Endothelial cell of hepatic sinusoid (primary cell): ENCODE measurements at regions not wholly inside any gene's neighbourhood (a gene's known extent, or its start where the extent isn't known, plus 50 kb on each side); places are given as distances from the start of the nearest gene placed in this dataset.

Experiments
- in situ Hi-C: cut with HindIII; loops from 2 replicates; pipeline ENCODE4 v1.10.0; 2017; ENCODE audit warnings: low sequenced_read_pairs

DNA sequence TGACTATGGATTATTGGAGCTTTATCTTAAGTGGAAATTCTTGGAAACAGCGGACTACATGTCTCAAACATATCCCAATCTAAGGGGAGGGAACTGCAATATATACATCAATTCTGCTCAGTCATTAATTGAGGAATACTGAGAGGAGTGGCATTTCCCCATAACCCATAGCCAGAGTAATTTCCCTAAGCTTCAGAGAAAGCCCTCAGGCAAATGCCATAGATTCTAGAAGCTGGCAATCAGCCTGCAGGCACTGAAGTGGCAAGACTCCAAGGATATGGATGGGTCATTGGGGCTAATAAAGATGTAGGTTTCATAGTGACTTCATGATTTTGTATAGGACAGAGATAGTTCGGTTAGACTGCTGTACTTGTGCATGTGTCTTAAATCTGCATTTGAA, 1960.5 kb upstream of the PIK3C3 start:
- in situ Hi-C loops = no loop called here

GRCh38 chr18:39991696-39992265, 1963.3 kb upstream of the PIK3C3 start:
- in situ Hi-C loops = no loop called here

GRCh38 chr18:39990540-39990939, 1964.5 kb upstream of the PIK3C3 start:
- in situ Hi-C loops = no loop called here

DNA sequence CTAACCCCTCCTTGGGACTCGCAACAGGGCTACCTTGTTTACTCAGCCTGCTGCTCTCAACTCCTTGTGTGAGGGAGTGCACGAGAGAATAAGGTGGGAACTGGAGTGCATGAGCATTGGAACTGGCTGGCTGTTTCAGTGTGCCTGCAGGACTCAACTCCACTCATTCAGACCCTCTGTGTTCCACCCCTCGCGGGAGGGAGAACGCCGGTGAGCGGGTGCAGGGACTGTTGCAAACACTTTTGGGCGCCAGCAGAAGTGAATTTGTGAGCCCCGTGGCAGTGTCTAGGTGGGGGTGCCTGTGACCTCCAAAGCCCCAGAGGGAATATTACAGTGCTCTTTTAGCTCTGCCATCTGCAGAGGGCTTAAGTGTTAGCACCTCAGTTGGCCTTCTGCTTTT, 1978.3 kb upstream of the PIK3C3 start:
- in situ Hi-C loops = no loop called here

DNA sequence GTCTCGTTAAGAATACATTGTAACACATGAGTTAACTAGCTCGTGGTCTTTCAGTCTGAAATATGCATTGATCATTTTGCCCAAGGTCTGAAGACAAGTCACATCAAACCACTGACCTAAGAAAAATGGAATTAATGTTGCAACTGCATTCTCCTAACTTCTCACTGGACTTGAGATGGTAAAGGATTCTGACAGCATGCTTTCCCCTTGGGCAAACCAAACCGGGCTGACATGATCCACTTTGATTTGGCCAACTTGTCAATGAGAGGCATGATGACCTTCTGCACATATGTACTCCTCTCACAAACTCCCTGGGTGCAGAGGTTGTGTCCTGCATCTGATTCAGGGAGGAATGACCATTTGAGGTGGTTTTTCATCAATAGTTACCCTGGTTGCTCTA, 1982.5 kb upstream of the PIK3C3 start:
- in situ Hi-C loops = no loop called here

GRCh38 chr18:39969803-39970494, 1985.1 kb upstream of the PIK3C3 start:
- in situ Hi-C loops = no loop called here

DNA sequence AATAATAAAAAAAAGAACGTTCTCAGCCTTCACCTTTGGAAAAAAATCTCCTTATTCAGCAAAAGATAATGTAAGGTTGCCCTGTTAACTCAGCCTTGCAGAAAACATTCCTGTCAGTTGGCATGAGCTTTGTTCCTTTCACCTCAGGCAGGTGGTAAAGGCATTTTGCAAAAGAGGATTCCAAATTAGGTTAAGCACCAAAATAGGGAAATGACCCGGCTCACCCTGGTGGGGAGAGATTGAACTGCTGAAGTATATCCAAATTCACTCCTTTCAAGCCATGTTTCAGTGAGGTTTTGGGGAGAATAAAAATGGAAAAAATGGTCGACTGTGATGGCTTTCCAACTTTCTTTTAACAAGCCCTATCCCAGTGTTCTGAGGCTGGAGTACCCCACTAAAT, 1988.8 kb upstream of the PIK3C3 start:
- in situ Hi-C loops = no loop called here

- in situ Hi-C loops = no loop called here
Observed at GRCh38 chr18:39962546-39962945, 1992.5 kb upstream of the PIK3C3 start.

DNA sequence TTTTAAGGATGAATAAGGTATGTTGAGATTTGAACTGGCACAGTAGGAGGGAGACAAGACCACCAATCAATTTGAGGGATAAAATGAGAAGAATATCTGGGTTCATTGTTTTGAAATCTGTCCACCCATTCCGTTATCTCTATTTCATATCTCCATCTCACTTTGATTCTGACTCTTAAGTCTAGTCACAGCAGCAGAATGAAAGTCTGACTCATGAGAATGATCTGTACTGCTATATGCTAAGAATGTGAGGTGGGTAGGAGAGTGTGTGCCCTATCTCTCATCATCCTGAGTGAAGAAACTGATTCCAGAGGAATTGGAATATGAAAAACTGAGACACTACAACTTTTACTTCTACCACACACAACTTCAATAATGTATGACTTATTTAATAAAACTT, 1994.5 kb upstream of the PIK3C3 start:
- in situ Hi-C loops = no loop called here

DNA sequence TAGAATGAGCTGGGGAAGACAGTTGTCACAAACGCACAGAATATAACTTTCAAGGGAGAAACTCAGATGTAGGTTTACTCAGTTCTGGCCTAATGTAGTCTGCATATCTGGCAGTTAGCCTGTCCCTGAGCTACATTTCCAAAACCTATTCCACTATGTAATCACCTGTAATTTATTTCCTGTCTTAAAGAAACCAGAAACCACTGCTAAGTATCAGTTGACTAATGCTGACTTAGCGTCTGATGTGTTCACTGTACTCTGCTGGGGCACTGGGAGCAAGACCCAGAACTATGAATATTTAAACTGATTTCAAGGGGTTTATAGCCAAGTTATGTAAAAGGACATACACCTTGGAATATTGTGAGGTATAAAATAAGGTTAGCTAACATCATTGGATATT, 1995.2 kb upstream of the PIK3C3 start:
- in situ Hi-C loops = no loop called here

GRCh38 chr18:39958876-39959275, 1996.2 kb upstream of the PIK3C3 start:
- in situ Hi-C loops = no loop called here

GRCh38 chr18:39952816-39953215, 2002.2 kb upstream of the PIK3C3 start:
- in situ Hi-C loops = no loop called here

DNA sequence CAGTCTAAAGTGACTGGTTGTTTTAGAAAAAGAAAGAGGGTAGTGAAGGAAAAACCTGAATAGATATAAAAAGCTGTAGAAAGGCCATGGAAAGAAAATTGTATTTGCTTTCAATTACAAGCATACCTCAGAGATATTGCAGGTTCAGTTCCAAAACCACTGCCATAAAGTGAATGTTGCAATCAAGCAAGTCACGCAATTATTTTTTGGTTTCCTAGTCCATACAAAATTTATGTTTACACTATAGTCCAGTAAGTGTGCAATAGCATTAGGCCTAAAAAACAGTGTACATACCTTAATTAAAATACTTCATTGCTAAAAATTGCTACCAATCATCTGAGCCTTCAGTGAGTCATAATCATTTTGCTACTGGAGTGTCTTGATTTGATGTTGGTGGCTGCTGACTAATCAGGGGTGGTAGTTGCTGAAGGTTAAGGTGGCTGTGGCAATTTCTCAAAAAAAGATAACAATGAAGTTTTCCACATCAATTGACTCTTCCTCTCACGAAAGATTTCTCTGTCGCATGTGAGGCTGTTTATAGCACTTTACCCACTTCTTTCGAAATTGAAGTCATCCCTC, 2003.8 kb upstream of the PIK3C3 start:
- in situ Hi-C loops = no loop called here

GRCh38 chr18:39946623-39947061, 2008.4 kb upstream of the PIK3C3 start:
- in situ Hi-C loops = no loop called here

GRCh38 chr18:39945076-39945475, 2010.0 kb upstream of the PIK3C3 start:
- in situ Hi-C loops = no loop called here

- in situ Hi-C loops = no loop called here
Observed at GRCh38 chr18:39942702-39943101, 2012.3 kb upstream of the PIK3C3 start.

DNA sequence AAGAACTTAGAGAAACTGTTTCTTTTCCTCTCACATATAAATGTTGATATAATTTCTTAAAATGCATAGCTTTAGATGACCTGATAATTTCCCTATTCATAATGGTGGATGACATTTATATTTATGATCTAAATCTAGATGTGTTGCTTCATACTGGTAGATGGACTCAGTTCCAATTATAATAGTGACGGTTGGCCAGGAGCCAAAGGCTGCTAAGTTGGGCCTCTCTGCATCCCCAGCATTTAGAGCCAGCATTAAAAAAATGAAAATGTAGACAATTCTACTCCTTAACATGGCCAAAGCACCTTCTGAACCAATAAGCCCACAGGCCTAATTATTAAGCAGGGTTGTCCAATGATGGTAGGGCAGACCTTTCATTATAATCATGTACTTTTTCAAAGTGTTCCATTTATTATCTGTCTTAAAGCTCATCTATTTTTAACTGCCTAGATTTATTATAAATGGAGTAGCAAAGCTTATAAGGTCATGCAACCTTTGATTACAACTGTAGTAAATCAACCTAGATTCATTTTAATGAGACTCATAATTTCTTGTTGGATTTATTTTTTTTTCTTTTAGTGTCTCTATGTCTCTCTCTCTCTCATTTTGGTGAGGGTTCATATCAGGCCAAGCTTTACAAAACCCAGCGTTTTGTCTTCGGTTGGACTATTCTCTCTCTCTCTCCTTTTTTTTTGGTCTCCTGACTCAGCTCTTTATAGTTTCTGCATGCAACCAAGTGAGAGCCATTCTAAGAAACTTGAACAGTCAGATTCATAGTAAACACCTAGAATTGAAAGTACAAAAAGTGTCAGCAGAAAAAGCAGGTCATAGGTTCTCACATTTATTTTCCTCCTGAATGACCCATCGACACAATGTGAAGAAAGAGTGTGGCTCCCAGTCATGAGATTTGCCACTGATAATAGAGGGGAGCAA, 2016.1 kb upstream of the PIK3C3 start:
- in situ Hi-C loops = no loop called here

DNA sequence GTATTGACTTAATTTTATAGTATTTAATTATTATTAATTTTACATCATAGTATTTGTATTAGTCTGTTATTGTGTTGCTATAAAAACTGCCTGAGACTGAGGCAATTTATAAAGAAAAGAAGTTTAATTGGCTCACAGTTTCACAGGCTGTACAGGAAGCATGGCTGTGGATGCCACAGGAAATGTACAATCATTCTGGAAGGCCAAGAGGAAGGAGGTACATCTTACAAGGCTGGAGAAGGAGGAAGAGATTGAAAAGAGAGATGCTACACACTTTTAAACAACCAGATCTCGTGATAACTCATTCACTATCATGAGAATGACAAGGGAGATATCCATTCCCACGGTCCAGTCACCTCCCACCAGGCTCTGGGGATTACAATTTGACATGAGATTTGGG, 2019.4 kb upstream of the PIK3C3 start:
- in situ Hi-C loops = no loop called here

DNA sequence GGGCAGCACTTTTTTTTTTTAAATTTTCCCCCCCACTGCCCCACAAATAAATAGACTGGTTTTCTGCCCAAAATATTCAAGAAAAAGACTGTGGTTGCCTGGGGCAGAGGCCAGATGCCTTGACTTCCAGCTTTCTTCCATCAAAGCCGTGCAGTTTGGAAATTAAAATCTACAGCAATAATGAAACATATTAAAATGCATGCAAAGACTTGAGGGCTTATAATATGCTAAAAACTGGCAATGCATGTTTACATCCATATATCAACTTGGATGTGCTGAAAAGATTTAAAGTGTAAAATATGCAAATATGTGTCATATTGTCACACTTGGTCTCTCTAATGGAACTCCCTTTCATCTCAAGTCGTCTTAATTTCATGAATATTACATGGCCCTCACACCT, 2036.2 kb upstream of the PIK3C3 start:
- in situ Hi-C loops = no loop called here

GRCh38 chr18:39913672-39914366, 2041.2 kb upstream of the PIK3C3 start:
- in situ Hi-C loops = no loop called here

GRCh38 chr18:39911716-39912115, 2043.3 kb upstream of the PIK3C3 start:
- in situ Hi-C loops = no loop called here
